SK-MEL-5 (cell line): ENCODE measurements at regions not wholly inside any gene's neighbourhood (a gene's known extent, or its start where the extent isn't known, plus 50 kb on each side); places are given as distances from the start of the nearest gene placed in this dataset.

Experiments
- DNase-seq: peaks from one replicate; pipeline ENCODE4 v3.0.0-alpha.2; 2016; ENCODE audit warnings: low read depth, low spot score
- in situ Hi-C: cut with HindIII; loops from 2 replicates; pipeline ENCODE4 v1.10.0; 2016; ENCODE audit warnings: low sequenced_read_pairs, high pct_unique_total_duplicates, low pct_unique_long_range_greater_than_20kb

- DNase-seq: no peak
- in situ Hi-C loops: no loop called here
Observed at GRCh38 chr21:18191139-18191538, 53.5 kb upstream of the CHODL start.

DNA sequence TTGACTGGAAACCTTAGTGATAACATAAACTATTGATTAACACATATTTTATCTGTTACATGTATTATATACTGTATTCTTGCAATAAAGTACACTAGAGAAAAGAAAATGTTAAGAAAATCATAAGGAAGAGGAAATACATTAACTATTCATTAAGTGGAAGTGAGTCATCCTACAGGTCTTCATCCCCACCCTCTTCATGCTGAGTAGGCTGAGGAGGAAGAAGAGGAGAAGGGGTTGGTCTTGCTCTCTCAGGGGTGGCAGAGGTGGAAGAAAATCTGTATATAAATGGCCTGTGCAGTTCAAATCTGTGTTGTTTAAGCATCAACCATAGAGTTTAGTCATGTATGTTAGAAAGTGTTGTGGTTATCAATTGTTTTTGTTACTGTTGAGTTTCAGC is 66.1 kb upstream of the CHODL start:
- in situ Hi-C loops: no loop called here
- no peak for DNase-seq

GRCh38 chr21:18174370-18174769 is 70.3 kb upstream of the CHODL start:
- DNase-seq: no peak
- in situ Hi-C loops: no loop called here

DNA sequence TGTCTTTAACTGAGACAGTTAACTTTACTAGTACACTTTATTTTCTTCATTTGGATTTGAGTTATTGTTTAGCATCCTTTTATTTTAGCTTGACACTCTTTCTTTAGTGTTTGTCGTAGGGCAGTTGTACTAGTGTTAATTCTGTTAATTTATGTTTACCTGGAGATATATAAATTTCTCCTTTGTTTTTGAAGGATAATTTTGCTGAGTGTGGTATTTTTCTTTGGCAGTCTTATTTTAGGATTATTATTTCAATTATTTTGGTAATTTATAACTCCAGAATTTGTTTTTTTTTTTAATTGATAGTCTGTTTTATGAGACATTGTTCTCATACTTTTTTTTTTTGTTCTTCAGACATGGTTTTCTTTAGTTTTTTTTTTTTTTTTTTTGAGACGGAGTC is 73.8 kb upstream of the CHODL start:
- in situ Hi-C loops: no loop called here
- DNase-seq: no peak

GRCh38 chr21:18170221-18170620 is 74.4 kb upstream of the CHODL start:
- no peak for DNase-seq
- in situ Hi-C loops: no loop called here

DNA sequence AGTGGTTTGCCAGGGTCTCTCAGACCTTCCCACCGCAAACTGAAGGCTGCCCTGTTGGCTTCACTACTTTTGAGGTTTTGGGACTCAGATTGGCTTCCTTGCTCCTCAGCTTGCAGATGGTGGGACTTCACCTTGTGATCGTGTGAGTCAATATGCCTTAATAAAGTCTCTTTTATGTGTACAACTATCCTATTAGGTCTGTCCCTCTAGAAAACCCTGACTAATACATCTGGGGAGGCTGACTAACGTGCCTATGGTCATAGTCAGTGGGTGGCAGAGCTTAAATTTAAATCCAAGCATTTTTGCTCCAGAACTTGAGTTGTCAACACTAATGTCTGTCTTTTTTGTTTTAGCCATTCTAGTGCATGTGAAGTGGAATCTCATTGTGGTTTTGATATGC is 76.5 kb upstream of the CHODL start:
- in situ Hi-C loops: no loop called here
- DNase-seq: no peak

DNA sequence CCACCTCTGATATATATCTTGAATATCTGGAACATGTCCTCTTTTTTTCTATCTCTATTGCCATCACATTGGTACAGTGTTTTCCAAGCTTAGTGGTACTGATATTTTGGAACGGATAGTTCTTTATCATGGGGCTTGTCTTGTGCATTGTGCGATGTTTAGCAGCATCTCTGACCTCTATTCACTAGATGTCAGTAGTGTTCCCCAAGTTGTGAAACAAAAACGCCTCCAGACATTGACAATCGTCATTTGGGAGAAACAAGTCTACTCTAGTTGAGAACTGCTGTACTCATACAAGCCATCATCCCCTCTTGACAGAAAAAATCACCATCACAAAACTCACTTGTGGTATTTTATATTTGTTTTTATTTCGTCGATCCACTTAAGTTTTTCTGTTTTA is 79.7 kb upstream of the CHODL start:
- in situ Hi-C loops: no loop called here
- DNase-seq: peak; percentile 20

- in situ Hi-C loops: no loop called here
- DNase-seq: no peak
Observed at GRCh38 chr21:18164483-18164882, 80.2 kb upstream of the CHODL start.

GRCh38 chr21:18163956-18164355 is 80.7 kb upstream of the CHODL start:
- in situ Hi-C loops: no loop called here
- no peak for DNase-seq

- DNase-seq: no peak
- in situ Hi-C loops: no loop called here
Observed at GRCh38 chr21:18161841-18162240, 82.8 kb upstream of the CHODL start.

GRCh38 chr21:18157406-18157805 is 87.2 kb upstream of the CHODL start:
- no peak for DNase-seq
- in situ Hi-C loops: no loop called here

DNA sequence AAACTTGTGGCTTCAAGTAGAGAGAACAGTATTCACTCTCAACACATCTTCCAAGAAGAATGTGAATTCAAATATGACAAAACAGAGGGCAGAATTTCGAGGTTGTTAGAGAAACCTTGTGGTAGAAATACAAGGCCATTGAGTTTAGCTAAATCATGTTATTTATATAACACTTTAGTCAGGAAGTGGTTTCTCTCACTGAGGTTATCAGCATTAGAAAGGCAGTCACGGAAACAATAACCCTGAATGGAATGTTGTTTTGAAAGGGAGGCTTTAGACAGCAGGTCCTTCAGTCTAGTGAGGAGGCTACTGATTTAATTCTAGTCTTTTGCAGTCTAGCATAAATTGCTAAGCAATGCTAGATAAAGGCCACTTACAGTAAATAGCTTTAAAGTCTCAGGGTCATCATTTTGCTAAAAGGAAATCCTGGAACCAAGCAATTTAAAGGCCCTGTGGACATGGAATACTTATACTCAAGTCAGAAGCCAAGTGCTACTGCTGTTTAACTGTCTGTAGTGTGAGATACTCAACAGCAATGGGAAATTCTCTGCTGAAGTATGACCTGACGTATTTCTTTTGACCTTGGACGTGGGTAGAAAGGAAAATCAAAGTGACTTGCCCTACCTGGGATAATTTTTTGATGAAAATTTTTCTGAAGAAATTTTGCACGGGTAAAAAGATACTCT is 89.0 kb upstream of the CHODL start:
- in situ Hi-C loops: no loop called here
- DNase-seq: peak; percentile 15

DNA sequence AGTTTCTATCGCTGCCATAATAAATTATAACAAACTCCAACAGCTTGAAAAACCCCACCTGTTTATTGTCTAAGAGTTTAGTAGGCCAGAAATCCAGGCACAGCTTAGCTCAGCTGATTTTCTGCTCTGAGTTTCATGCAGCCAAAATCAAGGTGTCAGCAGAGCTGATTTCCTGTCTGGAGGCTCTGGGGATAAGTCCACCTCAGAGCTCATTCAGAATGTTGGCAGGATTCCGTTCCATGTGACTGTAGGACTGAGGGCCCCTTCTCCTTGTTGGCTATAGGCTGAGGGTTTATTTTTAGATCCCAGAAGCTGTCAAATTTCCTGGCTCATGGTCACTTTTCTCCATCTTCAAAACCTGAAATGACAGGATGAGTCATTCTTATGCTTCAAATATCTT is 91.6 kb upstream of the CHODL start:
- in situ Hi-C loops: no loop called here
- DNase-seq: peak; percentile 46

GRCh38 chr21:18152371-18152770 is 92.3 kb upstream of the CHODL start:
- in situ Hi-C loops: no loop called here
- no peak for DNase-seq

DNA sequence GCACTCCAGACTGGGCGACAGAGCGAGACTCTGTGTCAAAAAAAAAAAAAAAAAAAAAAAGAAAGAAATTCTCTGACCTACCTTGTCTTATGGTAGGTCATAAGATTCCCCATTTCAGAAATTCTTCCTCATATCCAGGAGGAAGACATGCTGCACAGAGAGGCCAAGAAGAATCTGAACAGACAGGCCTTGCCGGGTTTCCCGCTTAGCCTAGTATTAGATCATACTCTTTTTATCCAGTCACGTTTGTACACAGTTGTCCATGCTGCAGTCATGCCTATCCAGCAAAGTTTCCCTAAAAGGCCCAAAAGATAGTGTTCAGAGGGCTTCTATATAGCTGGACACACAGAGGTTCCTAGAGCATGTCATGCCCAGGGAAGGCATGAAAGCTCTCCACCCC is 93.6 kb upstream of the CHODL start:
- DNase-seq: no peak
- in situ Hi-C loops: no loop called here

DNA sequence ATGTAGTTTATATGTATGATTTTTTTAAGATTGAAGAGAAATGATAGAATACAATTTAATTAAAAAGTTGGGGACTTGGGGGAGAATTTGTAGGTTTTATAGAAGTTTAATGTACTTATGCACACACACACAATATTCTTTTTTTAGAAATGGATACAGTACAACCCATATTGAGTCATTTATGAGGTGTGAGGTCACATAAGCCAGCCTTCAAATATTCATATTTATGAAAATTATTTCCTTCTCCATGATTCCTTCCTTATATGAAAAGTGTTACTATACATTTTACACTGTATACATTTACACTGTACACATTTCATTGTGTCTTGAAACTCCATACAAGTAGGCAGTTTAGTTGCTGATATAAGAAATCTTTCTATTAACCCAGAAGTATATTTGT is 96.2 kb upstream of the CHODL start:
- no peak for DNase-seq
- in situ Hi-C loops: no loop called here

DNA sequence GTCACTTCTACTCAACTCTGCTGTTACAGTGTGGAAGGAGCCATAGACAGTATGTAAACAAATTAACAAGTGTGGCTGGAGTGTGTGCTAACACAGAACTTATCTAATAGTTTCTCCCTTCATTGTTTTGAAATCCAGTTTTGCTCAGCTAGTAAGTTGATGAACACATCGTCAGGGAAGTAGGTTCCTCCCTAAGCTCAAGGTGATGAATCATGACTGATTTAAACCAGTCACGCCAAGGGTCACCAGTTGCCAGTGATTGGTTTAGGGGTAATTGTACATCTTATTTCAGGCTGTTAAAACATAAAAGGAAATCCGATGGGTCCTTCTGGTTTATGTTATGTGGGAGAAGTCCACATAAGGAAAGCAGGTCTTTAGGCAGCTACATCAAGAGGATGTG is 97.0 kb upstream of the CHODL start:
- in situ Hi-C loops: no loop called here
- no peak for DNase-seq

GRCh38 chr21:18146820-18147219 is 97.8 kb upstream of the CHODL start:
- DNase-seq: no peak
- in situ Hi-C loops: no loop called here

DNA sequence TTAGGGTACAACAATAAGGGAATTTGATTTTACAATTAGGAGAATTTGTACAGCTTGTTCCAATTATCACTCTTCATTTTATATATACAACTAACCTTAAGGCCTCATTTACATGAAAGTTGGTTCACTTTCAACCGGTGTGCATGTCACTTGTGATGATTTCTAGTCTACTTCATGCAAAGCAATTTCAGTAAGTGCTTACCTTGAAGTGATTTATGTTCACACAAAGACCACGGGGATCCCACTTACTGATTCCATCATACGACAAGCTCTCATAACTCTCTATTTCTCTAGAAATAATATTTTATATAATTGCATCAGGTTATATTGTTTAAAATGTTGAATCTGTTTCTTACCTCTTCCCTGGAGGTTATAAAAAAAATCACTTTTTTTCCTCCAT is 100.3 kb upstream of the CHODL start:
- in situ Hi-C loops: no loop called here
- no peak for DNase-seq

DNA sequence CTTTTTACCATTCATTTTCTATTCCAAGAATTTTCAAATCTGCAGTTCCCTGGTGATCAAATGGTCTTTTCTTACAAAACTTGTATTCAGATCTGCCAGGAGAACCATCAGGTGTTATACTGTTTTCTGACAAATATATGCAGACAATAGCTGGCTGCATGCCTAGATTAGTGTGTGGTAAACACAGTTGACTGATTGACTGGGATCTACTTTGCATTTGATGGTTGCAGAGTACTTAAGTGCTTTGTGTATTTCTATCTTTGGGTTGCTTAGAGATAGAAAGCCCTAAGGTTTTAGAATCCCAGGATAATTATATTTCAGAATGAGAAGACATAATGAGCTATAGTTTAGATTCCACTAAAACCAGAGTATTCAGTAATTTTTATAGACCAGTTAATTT is 102.0 kb upstream of the CHODL start:
- DNase-seq: no peak
- in situ Hi-C loops: no loop called here
